GM19324 (cell line): ENCODE measurements at regions not wholly inside any gene's neighbourhood (a gene's known extent, or its start where the extent isn't known, plus 50 kb on each side); places are given as distances from the start of the nearest gene placed in this dataset.
"Not testable (repeated sequence)": the region's sequence is repeated elsewhere in the genome, so short reads cannot be mapped to it uniquely, and the experiment has no call there.

Experiments used
- ATAC-seq: cut with Tn5 transposase; IDR thresholded peaks from one replicate; pipeline ENCODE4 v1.9.1; 2021; ENCODE audit warnings: mild to moderate bottlenecking, moderate library complexity; ENCODE audit not compliant: unreplicated experiment, low FRiP score

- ATAC-seq = no peak
Measured at GRCh38 chr21:28877318-28877884, 115.3 kb downstream of the LTN1 start.

- ATAC-seq = no peak
Measured at GRCh38 chr21:28875078-28875477, 117.6 kb downstream of the LTN1 start.

GRCh38 chr21:28872218-28872617 lies 120.5 kb downstream of the LTN1 start:
- ATAC-seq = no peak

GRCh38 chr21:28871388-28872010 lies 121.2 kb downstream of the LTN1 start:
- ATAC-seq = no peak

GRCh38 chr21:28867401-28867800 lies 125.3 kb downstream of the LTN1 start:
- ATAC-seq = no peak

GRCh38 chr21:28865488-28866186 lies 127.0 kb downstream of the LTN1 start:
- ATAC-seq = no peak

- no peak for ATAC-seq
Measured at GRCh38 chr21:28858424-28858823, 134.3 kb downstream of the LTN1 start.

- ATAC-seq = no peak
Measured at GRCh38 chr21:28857752-28858151, 134.9 kb downstream of the LTN1 start.

- ATAC-seq = no peak
Measured at GRCh38 chr21:28856588-28857250, 136.0 kb downstream of the LTN1 start.

- ATAC-seq = no peak
Measured at GRCh38 chr21:28852706-28853105, 140.0 kb downstream of the LTN1 start.

GRCh38 chr21:28851645-28852044 lies 141.0 kb downstream of the LTN1 start:
- ATAC-seq = no peak

GRCh38 chr21:28839237-28839636 lies 153.4 kb downstream of the LTN1 start:
- not testable (repeated sequence) for ATAC-seq

- ATAC-seq = not testable (repeated sequence)
Measured at GRCh38 chr21:28837426-28837825, 155.3 kb downstream of the LTN1 start.

- ATAC-seq = not testable (repeated sequence)
Measured at GRCh38 chr21:28836588-28836987, 156.1 kb downstream of the LTN1 start.

GRCh38 chr21:28834335-28835238 lies 158.1 kb downstream of the LTN1 start:
- no peak for ATAC-seq

- no peak for ATAC-seq
Measured at GRCh38 chr21:28833609-28834008, 159.1 kb downstream of the LTN1 start.

- no peak for ATAC-seq
Measured at GRCh38 chr21:28833182-28833581, 159.5 kb downstream of the LTN1 start.

GRCh38 chr21:28832715-28833061 lies 160.0 kb downstream of the LTN1 start:
- ATAC-seq = no peak

GRCh38 chr21:28832013-28832714 lies 160.5 kb downstream of the LTN1 start:
- no peak for ATAC-seq

- ATAC-seq = no peak
Measured at GRCh38 chr21:28828981-28829380, 163.7 kb downstream of the LTN1 start.
